ENCODE measurements at regions not wholly inside any gene's neighbourhood (a gene's known extent, or its start where the extent isn't known, plus 50 kb on each side); places are given as distances from the start of the nearest gene placed in this dataset.
A peak's percentile ranks its signal among the peaks of the same experiment; 100 is the strongest.

- Mint-ChIP-seq H3K27ac (peak overlapping the region in 1 of 2 donors; percentile 21), H3K36me3 (no peaks in the 10 kb centered on the region), H3K4me3 (no peak overlapping the region), H3K4me1 (peaks cover 68 to 70% of the 10 kb centered on the region in 2 donors), H3K9me3 (no peaks in the 10 kb centered on the region), H3K27me3 (ENCODE audit: low read depth in 2 of 2) (no peaks in the 10 kb centered on the region)
- peaks cover 53% of the 10 kb centered on the region for H3K4me1 ChIP-seq (ENCODE audit: control insufficient read depth, insufficient read depth, low read length)
- H3K27me3 ChIP-seq (ENCODE audit: control insufficient read depth, insufficient read depth, low read length): no peaks in the 10 kb centered on the region
- H3K27ac ChIP-seq (ENCODE audit: low read length): no peak overlapping the region
- 89% methylated on average over 6 of the region's 6 CpGs for WGBS (ENCODE audit: insufficient coverage)
- H3K4me3 ChIP-seq (ENCODE audit: low read length): no peak overlapping the region
- no peaks in the 10 kb centered on the region for H3K9me3 ChIP-seq (ENCODE audit: control insufficient read depth, insufficient read depth, low read length)
- TF ChIP-seq CTCF (IDR thresholded peaks at IDR 0.05): no peak
- H3K36me3 ChIP-seq (ENCODE audit: control insufficient read depth, insufficient read depth, low read length): no peaks in the 10 kb centered on the region
- DNase-seq: no peak
- intact Hi-C loops (cut with micrococcal nuclease): loop anchor here (5.0 to 10.0 kb wide), 2 partner anchors 268 to 661 kb away; partner anchors contain the start of gene ABCD3
- ATAC-seq: peak in 1 of 3 donors; percentile 18
Observed at GRCh38 chr1:93753791-93754763, 72.4 kb upstream of the BCAR3 start.

- Histone ChIP-seq H3K9me3 (ENCODE audit: control insufficient read depth, insufficient read depth, low read length) (peaks cover 7% of the 10 kb centered on the region), H3K27ac (ENCODE audit: low read length) (peak overlapping the region; percentile 82), H3K4me1 (ENCODE audit: control insufficient read depth, insufficient read depth, low read length) (peaks cover 29% of the 10 kb centered on the region), H3K27me3 (ENCODE audit: control insufficient read depth, insufficient read depth, low read length) (no peaks in the 10 kb centered on the region), H3K36me3 (ENCODE audit: control insufficient read depth, insufficient read depth, low read length) (no peaks in the 10 kb centered on the region), H3K4me3 (ENCODE audit: low read length) (no peak overlapping the region)
- DNase-seq (peak; percentile 19 to 24), ATAC-seq (peak; percentile 27 to 58 (median 34))
- 64% methylated on average over 6 of the region's 6 CpGs for WGBS (ENCODE audit: insufficient coverage)
- intact Hi-C loops (cut with micrococcal nuclease): loop anchor here (1.0 to 10.0 kb wide), 4 partner anchors 8 to 663 kb away; partner anchors contain the start of gene ABCD3
- peaks cover 0 to 3% of the 10 kb centered on the region in 2 donors for H3K27me3 Mint-ChIP-seq (ENCODE audit: low read depth in 2 of 2)
- peaks cover 2% of the 10 kb centered on the region in 2 donors for H3K9me3 Mint-ChIP-seq
- H3K4me3 Mint-ChIP-seq: peak overlapping the region; percentile 79
- H3K36me3 Mint-ChIP-seq: no peaks in the 10 kb centered on the region
- H3K27ac Mint-ChIP-seq: peak overlapping the region; percentile 97
- no peak for TF ChIP-seq CTCF (IDR thresholded peaks at IDR 0.05)
- H3K4me1 Mint-ChIP-seq: peaks cover 46 to 49% of the 10 kb centered on the region in 2 donors
Observed at GRCh38 chr1:93751377-93752250, 70.0 kb upstream of the BCAR3 start.

GRCh38 chr1:93750955-93751354 lies 69.3 kb upstream of the BCAR3 start:
- Histone ChIP-seq H3K9me3 (ENCODE audit: control insufficient read depth, insufficient read depth, low read length) (peaks cover 9% of the 10 kb centered on the region), H3K27me3 (ENCODE audit: control insufficient read depth, insufficient read depth, low read length) (no peaks in the 10 kb centered on the region), H3K4me1 (ENCODE audit: control insufficient read depth, insufficient read depth, low read length) (peaks cover 29% of the 10 kb centered on the region), H3K36me3 (ENCODE audit: control insufficient read depth, insufficient read depth, low read length) (no peaks in the 10 kb centered on the region), H3K27ac (ENCODE audit: low read length) (peak overlapping the region; percentile 82), H3K4me3 (ENCODE audit: low read length) (no peak overlapping the region)
- peaks cover 2% of the 10 kb centered on the region in 2 donors for H3K9me3 Mint-ChIP-seq
- 9% methylated on average over 6 of the region's 6 CpGs for WGBS (ENCODE audit: insufficient coverage)
- intact Hi-C loops (cut with micrococcal nuclease): loop anchor here (1.0 to 10.0 kb wide), 4 partner anchors 8 to 664 kb away; partner anchors contain the start of gene ABCD3
- H3K4me3 Mint-ChIP-seq: peak overlapping the region; percentile 79
- DNase-seq (peak; percentile 35 to 38), ATAC-seq (peak; percentile 68 to 76 (median 71))
- H3K4me1 Mint-ChIP-seq: peaks cover 45 to 46% of the 10 kb centered on the region in 2 donors
- peak overlapping the region; percentile 97 for H3K27ac Mint-ChIP-seq
- no peak for TF ChIP-seq CTCF (IDR thresholded peaks at IDR 0.05)
- H3K27me3 Mint-ChIP-seq (ENCODE audit: low read depth in 2 of 2): peaks cover 0 to 3% of the 10 kb centered on the region in 2 donors
- no peaks in the 10 kb centered on the region for H3K36me3 Mint-ChIP-seq

All from natural killer cell (primary cell).